Natural killer cell (primary cell): ENCODE measurements at regions not wholly inside any gene's neighbourhood (a gene's known extent, or its start where the extent isn't known, plus 50 kb on each side); places are given as distances from the start of the nearest gene placed in this dataset.

ENCODE experiments used
- ATAC-seq, 3 donors: fragments of 150-1000 bp in 2 of 3; fragments of 200-7000 bp in 1 of 3; cut with Tn5 transposase; 1 replicate in 1 of 3; 2 replicates in 2 of 3; pipeline ENCODE4 v1.10.0; 2021; ENCODE audit warnings: mild to moderate bottlenecking in 2 of 3, moderate library complexity in 2 of 3
- DNase-seq, 2 donors: peaks; one replicate each; pipeline versions ENCODE4 v3.0.0 to v3.0.0-alpha.2; 2013 to 2021; ENCODE audit warnings: mixed read lengths in 1 of 2
- H3K27ac ChIP-seq: one replicate; pipeline ENCODE4 v1.5.1; 2013; ENCODE audit warnings: mild to moderate bottlenecking, low read length
- H3K27me3 ChIP-seq: one replicate; pipeline ENCODE4 v1.6.1; 2013; ENCODE audit warnings: low read length; ENCODE audit not compliant: control insufficient read depth, insufficient read depth
- H3K36me3 ChIP-seq: one replicate; pipeline ENCODE4 v1.6.1; 2013; ENCODE audit warnings: low read length; ENCODE audit not compliant: control insufficient read depth, insufficient read depth
- H3K4me1 ChIP-seq: one replicate; pipeline ENCODE4 v1.6.1; 2013; ENCODE audit warnings: low read length; ENCODE audit not compliant: control insufficient read depth, insufficient read depth
- H3K4me3 ChIP-seq: one replicate; pipeline ENCODE4 v1.5.1; 2013; ENCODE audit warnings: low read length
- H3K9me3 ChIP-seq: one replicate; pipeline ENCODE4 v1.6.1; 2013; ENCODE audit warnings: low read length; ENCODE audit not compliant: control insufficient read depth, insufficient read depth
- H3K27ac Mint-ChIP-seq, 2 donors: one replicate each; pipeline ENCODE4 v1.8.0; 2022; ENCODE audit warnings: mild to moderate bottlenecking in 2 of 2, mixed read lengths in 2 of 2, moderate library complexity in 1 of 2
- H3K27me3 Mint-ChIP-seq, 2 donors: one replicate each; pipeline ENCODE4 v1.8.0; 2022; ENCODE audit warnings: low read depth in 2 of 2, mixed read lengths in 2 of 2
- H3K36me3 Mint-ChIP-seq: one replicate; pipeline ENCODE4 v1.8.0; 2022; ENCODE audit warnings: mixed read lengths
- H3K4me1 Mint-ChIP-seq, 2 donors: one replicate each; pipeline ENCODE4 v1.8.0; 2022; ENCODE audit warnings: mixed read lengths in 2 of 2
- H3K4me3 Mint-ChIP-seq: one replicate; pipeline ENCODE4 v1.8.0; 2022; ENCODE audit warnings: mild to moderate bottlenecking, moderate library complexity, mixed read lengths
- H3K9me3 Mint-ChIP-seq, 2 donors: one replicate each; pipeline ENCODE4 v1.8.0; 2022; ENCODE audit warnings: mixed read lengths in 2 of 2
- WGBS: methylation state at CpG from one replicate; pipeline ENCODE4 v1.1.7; 2013; ENCODE audit warnings: missing lambda C conversion rate; ENCODE audit not compliant: insufficient coverage; 5-methylcytosine and 5-hydroxymethylcytosine counted together
- intact Hi-C: fragments of 100-400 bp; cut with micrococcal nuclease; formaldehyde crosslinking; loops from one replicate; pipeline ENCODE4 v1.14.2; 2022
- TF ChIP-seq, protein P1 (sequence below): fragments of 200-600 bp; IDR thresholded peaks from one replicate; pipeline ENCODE4 v1.8.0; 2022; ENCODE audit warnings: antibody characterized with exemption

DNA sequence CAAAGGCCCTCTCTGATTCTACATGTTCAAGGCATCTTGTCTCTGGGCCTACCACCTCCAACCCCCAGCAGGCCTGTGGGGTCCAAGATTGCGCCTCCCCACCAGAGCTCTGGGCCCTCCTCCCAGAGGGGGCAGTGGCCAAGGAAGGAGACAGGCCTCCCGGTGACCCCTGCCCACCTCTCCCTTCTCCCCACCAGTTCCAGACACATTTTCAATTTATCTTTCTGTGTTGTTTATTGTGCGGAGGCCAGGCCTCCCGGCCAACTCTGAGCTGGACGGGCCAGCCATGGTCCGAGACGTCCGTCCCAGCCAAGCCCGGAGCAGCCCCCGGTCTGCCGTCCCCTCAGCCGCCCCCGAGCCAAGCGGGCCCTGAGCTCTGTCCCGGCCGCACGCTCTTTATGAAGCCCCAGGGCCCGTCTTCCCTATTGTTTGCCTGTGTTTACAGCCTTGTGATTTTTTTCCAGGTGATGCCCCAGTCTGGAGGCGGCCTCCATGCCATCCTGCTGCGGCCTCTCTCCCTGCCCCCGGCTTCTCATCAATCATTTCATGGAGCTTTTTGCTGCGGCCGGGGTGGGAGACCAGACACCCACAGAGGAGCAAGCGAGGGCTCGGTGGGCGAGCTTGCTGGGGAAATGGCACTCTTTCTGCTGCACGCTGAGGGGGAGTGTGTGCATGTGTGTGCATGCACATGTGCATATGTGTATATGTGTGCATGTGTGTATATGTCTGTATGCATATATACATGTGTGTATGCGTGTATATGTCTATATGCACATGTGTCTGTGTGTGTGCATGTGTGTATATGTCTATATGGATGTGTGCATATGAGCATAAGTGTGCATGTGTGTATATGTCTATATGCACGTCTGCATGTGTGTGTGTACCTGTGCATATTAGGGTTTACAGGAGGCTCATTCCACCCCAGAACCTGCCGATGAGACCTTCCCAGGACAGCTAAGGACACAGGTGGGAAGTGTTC is 52.7 kb upstream of the ELN start:
- no peaks in the 10 kb centered on the region for H3K9me3 ChIP-seq
- Mint-ChIP-seq H3K36me3 (no peaks in the 10 kb centered on the region), H3K9me3 (no peaks in the 10 kb centered on the region), H3K27ac (no peak overlapping the region), H3K27me3 (no peaks in the 10 kb centered on the region), H3K4me1 (peaks cover 0 to 6% of the 10 kb centered on the region in 2 donors), H3K4me3 (no peak overlapping the region)
- WGBS: 93% methylated on average over 30 of the region's 30 CpGs
- TF ChIP-seq, protein P1, sequence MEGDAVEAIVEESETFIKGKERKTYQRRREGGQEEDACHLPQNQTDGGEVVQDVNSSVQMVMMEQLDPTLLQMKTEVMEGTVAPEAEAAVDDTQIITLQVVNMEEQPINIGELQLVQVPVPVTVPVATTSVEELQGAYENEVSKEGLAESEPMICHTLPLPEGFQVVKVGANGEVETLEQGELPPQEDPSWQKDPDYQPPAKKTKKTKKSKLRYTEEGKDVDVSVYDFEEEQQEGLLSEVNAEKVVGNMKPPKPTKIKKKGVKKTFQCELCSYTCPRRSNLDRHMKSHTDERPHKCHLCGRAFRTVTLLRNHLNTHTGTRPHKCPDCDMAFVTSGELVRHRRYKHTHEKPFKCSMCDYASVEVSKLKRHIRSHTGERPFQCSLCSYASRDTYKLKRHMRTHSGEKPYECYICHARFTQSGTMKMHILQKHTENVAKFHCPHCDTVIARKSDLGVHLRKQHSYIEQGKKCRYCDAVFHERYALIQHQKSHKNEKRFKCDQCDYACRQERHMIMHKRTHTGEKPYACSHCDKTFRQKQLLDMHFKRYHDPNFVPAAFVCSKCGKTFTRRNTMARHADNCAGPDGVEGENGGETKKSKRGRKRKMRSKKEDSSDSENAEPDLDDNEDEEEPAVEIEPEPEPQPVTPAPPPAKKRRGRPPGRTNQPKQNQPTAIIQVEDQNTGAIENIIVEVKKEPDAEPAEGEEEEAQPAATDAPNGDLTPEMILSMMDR: no peak
- no peak overlapping the region for H3K4me3 ChIP-seq
- intact Hi-C loops: no loop called here
- no peaks in the 10 kb centered on the region for H3K36me3 ChIP-seq
- H3K4me1 ChIP-seq: no peaks in the 10 kb centered on the region
- ATAC-seq (no peak), DNase-seq (no peak)
- no peaks in the 10 kb centered on the region for H3K27me3 ChIP-seq
- no peak overlapping the region for H3K27ac ChIP-seq

DNA sequence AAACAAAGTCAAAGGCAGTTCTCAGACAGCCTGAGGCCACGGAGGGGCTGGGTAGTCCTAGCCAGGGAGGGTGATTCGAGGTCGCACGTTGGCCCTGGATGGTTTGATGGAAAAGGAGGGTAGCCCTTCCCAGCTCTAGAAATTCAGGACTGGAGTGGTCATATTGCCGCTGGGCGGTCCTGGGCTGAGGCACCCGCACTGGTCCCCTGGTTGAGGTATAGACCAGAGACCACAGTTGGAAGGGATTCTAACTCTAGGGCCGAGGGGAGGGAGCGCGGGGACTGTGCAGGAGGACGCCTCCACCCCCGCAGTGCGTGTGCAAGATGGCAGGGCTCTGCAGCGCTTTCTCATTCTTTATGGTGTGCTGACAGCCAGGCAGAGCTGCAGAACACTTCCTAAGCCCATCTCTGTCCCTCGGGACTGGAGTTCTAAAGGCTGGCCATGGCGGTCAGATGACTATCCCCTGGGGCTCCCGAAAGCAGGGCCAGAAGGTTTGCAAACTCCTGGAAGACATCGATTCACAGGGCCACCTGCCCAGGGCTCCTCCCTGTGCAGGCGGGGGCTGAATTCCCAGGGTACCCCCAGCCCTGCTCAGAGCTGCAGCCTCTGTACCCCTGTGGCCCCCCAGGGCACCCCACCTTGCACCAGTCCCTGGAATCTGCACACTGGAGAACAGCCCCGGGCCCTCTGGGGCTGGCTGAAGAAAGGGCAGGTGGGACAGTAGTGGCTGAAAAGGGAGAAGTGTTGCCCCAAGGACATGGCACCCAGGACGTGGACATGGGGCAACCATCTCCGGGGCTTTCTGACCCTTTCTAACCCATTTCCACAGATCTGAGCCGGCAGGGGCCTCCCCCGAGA is 51.0 kb upstream of the ELN start:
- intact Hi-C loops: no loop called here
- Histone ChIP-seq H3K4me3 (no peak overlapping the region), H3K27me3 (no peaks in the 10 kb centered on the region), H3K4me1 (no peaks in the 10 kb centered on the region), H3K9me3 (no peaks in the 10 kb centered on the region), H3K36me3 (no peaks in the 10 kb centered on the region), H3K27ac (no peak overlapping the region)
- WGBS: 87% methylated on average over 24 of the region's 24 CpGs
- no peak overlapping the region for H3K4me3 Mint-ChIP-seq
- no peak for DNase-seq
- TF ChIP-seq, protein P1: no peak
- H3K27ac Mint-ChIP-seq: no peak overlapping the region
- H3K9me3 Mint-ChIP-seq: no peaks in the 10 kb centered on the region
- H3K36me3 Mint-ChIP-seq: no peaks in the 10 kb centered on the region
- no peak for ATAC-seq
- H3K4me1 Mint-ChIP-seq: no peaks in the 10 kb centered on the region
- H3K27me3 Mint-ChIP-seq: peaks cover 0 to 2% of the 10 kb centered on the region in 2 donors

DNA sequence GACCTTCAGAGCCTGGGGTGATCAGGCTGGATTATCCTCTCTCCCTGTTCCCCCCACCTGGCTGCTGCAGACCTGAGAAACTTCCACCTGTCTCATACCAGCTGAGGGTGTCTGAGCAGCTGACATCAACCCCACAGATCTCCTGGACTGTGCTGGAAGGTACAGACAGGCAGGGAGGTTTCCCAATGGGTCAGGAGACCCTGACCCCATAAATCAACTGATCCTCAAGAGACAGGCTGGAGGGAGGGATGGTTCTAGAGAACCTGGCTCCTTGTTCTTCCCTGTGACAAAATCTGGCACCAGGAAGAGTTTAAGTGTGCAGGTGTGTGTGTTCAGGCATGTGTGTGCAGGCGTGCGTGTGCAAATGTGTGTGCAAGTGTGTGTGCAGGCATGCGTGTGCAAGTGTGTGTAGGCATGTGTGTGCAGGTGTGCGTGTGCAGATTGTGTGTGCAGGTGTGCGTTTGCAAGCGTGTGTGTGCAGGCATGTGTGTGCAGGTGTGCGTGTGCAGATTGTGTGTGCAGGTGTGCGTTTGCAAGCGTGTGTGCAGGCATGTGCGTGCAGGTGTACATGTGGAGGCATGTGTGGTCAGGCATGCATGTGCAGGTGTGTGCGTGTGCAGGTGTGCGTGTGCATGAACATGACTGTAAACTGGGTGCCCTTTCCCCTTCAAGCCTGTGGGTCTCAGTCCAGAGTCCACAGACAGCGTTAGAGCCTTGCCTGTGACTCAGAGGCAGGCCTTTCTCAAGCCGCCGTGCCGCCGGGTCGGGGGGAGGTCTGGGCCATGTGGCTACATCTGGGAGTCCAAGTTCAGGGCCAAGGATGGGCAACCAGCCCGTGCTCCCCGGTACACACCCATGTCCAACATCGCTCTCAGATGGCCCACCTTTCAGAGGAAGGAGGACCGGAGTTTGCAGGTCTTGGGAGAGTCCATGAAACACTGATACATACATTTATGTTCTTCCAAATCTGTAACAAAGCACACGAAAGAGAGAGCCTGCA is 50.1 kb upstream of the ELN start:
- intact Hi-C loops: no loop called here
- Mint-ChIP-seq H3K27ac (no peak overlapping the region), H3K4me3 (no peak overlapping the region), H3K4me1 (no peaks in the 10 kb centered on the region), H3K9me3 (no peaks in the 10 kb centered on the region), H3K36me3 (no peaks in the 10 kb centered on the region), H3K27me3 (peaks cover 0 to 5% of the 10 kb centered on the region in 2 donors)
- H3K9me3 ChIP-seq: no peaks in the 10 kb centered on the region
- DNase-seq (no peak), ATAC-seq (no peak)
- H3K36me3 ChIP-seq: no peaks in the 10 kb centered on the region
- no peak overlapping the region for H3K27ac ChIP-seq
- TF ChIP-seq, protein P1: no peak
- H3K4me1 ChIP-seq: no peaks in the 10 kb centered on the region
- H3K4me3 ChIP-seq: no peak overlapping the region
- 89% methylated on average over 23 of the region's 23 CpGs for WGBS
- no peaks in the 10 kb centered on the region for H3K27me3 ChIP-seq
